K562 (cell line): ENCODE measurements at regions not wholly inside any gene's neighbourhood (a gene's known extent, or its start where the extent isn't known, plus 50 kb on each side); places are given as distances from the start of the nearest gene placed in this dataset.

ENCODE experiments used
- ATAC-seq: fragments of 200-7000 bp; cut with Tn5 transposase; 3 replicates; pipeline ENCODE4 v1.9.1; 2020; ENCODE audit warnings: moderate library complexity
- BruUV-seq: library from RNA; stranded (reverse); fragments of 400-500 nt; replicated peaks from 2 replicates; lab custom pipeline; 2021; lab: Mats Ljungman, UMichigan
- CTCF ChIA-PET: fragments of 300-600 bp; formaldehyde crosslinking; extraction: SDS; loops from one replicate; lab custom pipeline; 2021; ENCODE audit warnings: low intra/inter-chr PET ratio; lab: Yijun Ruan, JAX
- POLR2A ChIA-PET: fragments of 300-600, 350-650 bp; sonication (Branson Sonifier 250); formaldehyde crosslinking; extraction: SDS; loops from one replicate; lab custom pipeline; 2021; ENCODE audit warnings: antibody characterized with exemption, inconsistent platforms; lab: Yijun Ruan, JAX
- DNase-seq, 4 experiments: peaks; one replicate each; pipeline versions ENCODE4 v3.0.0 to v3.0.0-alpha.2; 2011 to 2018; ENCODE audit warnings: low spot score in 3 of 4, mixed read lengths in 3 of 4; ENCODE audit errors: extremely low read depth in 1 of 4
- FAIRE-seq: peaks from 2 replicates; lab custom pipeline; 2011; peaks lifted over from hg19 to GRCh38; lab: Jason Lieb, UNC
- H2AFZ ChIP-seq: 2 replicates; pipeline ENCODE4 v1.6.0; 2011; ENCODE audit warnings: low read depth, low read length, control low read depth, inconsistent platforms
- H3K27ac ChIP-seq: fragments of 200-600 bp; 3 replicates; pipeline ENCODE4 v1.8.0; 2011; ENCODE audit warnings: low read depth, mild to moderate bottlenecking, control low read depth, inconsistent platforms, low read length, moderate library complexity, mixed read lengths; ENCODE audit errors: extremely low read depth
- H3K27me3 ChIP-seq, 2 experiments: fragments of 300-600 bp in 1 of 2; 2 replicates in 1 of 2; 3 replicates in 1 of 2; pipeline versions ENCODE4 v1.6.0 to v1.8.0; 2011; ENCODE audit warnings: inconsistent platforms in 2 of 2, low read length in 2 of 2, mild to moderate bottlenecking in 1 of 2, mixed read lengths in 1 of 2, moderate library complexity in 1 of 2; ENCODE audit not compliant: control insufficient read depth in 2 of 2, insufficient read depth in 2 of 2
- H3K36me3 ChIP-seq: fragments of 300-600 bp; 3 replicates; pipeline ENCODE4 v1.8.0; 2011; ENCODE audit warnings: mild to moderate bottlenecking, low read length, inconsistent platforms; ENCODE audit not compliant: control insufficient read depth, insufficient read depth
- H3K4me1 ChIP-seq, 2 experiments: fragments of 200-600 bp in 1 of 2; replicated peaks in 1 of 2; 2 replicates in 1 of 2; 3 replicates in 1 of 2; pipeline versions ENCODE4 v1.5.1 to v1.8.0; 2011; ENCODE audit warnings: inconsistent platforms in 2 of 2, low read length in 2 of 2, mild to moderate bottlenecking in 1 of 2, mixed read lengths in 1 of 2, moderate library complexity in 1 of 2; ENCODE audit not compliant: control insufficient read depth in 2 of 2, insufficient read depth in 2 of 2
- H3K4me2 ChIP-seq: 2 replicates; pipeline ENCODE4 v1.6.1; 2011; ENCODE audit warnings: low read length, control low read depth, inconsistent platforms, mixed read lengths; ENCODE audit not compliant: insufficient read depth
- H3K4me3 ChIP-seq: fragments of 200-600 bp; sonication (generic), shearing (Covaris generic); 2 replicates; pipeline ENCODE4 v1.5.1; 2016; ENCODE audit warnings: control low read depth, inconsistent platforms
- H3K79me2 ChIP-seq: fragments of 200-600 bp; 3 replicates; pipeline ENCODE4 v1.8.0; 2011; ENCODE audit warnings: low read length, inconsistent platforms; ENCODE audit not compliant: control insufficient read depth, insufficient read depth
- H3K9ac ChIP-seq, 2 experiments: 2 replicates each; pipeline versions ENCODE4 v1.6.0 to v1.6.1; 2011; ENCODE audit warnings: low read depth in 2 of 2, low read length in 2 of 2, control low read depth in 1 of 2, inconsistent platforms in 1 of 2, mild to moderate bottlenecking in 1 of 2, mixed read lengths in 1 of 2; ENCODE audit not compliant: insufficient read depth in 1 of 2
- H3K9me1 ChIP-seq: one replicate; pipeline ENCODE4 v1.6.0; 2011; ENCODE audit warnings: inconsistent platforms, mild to moderate bottlenecking, low read length, moderate library complexity; ENCODE audit not compliant: control insufficient read depth, insufficient read depth
- H3K9me3 ChIP-seq: replicated peaks from 2 replicates; pipeline ENCODE4 v1.5.1; 2011; ENCODE audit warnings: low read depth, low read length, inconsistent platforms; ENCODE audit not compliant: control insufficient read depth, insufficient read depth
- H4K20me1 ChIP-seq: replicated peaks from 2 replicates; pipeline ENCODE4 v1.6.1; 2011; ENCODE audit warnings: low read length, inconsistent platforms, mixed read lengths; ENCODE audit not compliant: control insufficient read depth, insufficient read depth
- DNMT1 ChIP-seq: fragments of 450-650 bp; IDR thresholded peaks from 2 replicates; pipeline ENCODE4 v1.6.1; 2016; ENCODE audit warnings: antibody characterized with exemption, mild to moderate bottlenecking
- MEIS2 ChIP-seq: fragments of 450-650 bp; IDR thresholded peaks from 2 replicates; pipeline ENCODE4 v1.6.1; 2014; ENCODE audit warnings: mild to moderate bottlenecking; ENCODE audit not compliant: partially characterized antibody
- NCOA2 ChIP-seq, 2 experiments: fragments of 450-650 bp; IDR thresholded peaks; 2 replicates each; pipeline ENCODE4 v1.6.1; 2018; ENCODE audit warnings: mild to moderate bottlenecking in 2 of 2, moderate library complexity in 1 of 2; ENCODE audit not compliant: partially characterized antibody in 2 of 2
- TRIM28 ChIP-seq: fragments of 450-650 bp; IDR thresholded peaks from 2 replicates; pipeline ENCODE4 v1.6.1; 2017
- WGBS: fragments of 100-300 bp; shearing (Covaris generic); methylation state at CpG from one replicate; pipeline ENCODE4 v1.1.6; 2016; ENCODE audit warnings: low coverage, mixed read lengths; ENCODE audit not compliant: insufficient coverage; ENCODE audit errors: missing lambda C conversion rate; 5-methylcytosine and 5-hydroxymethylcytosine counted together
- in situ Hi-C: fragments of 300-500 bp; cut with MboI; formaldehyde crosslinking; loops from 4 replicates; pipeline ENCODE4 v1.15.0; 2018; ENCODE audit warnings: inconsistent platforms, mixed read lengths
- intact Hi-C: fragments of 100-400 bp; cut with micrococcal nuclease; formaldehyde crosslinking; loops from 2 replicates; pipeline ENCODE4 v1.14.2; 2022
- TF ChIP-seq, protein P1 (sequence below): fragments of 200-800 bp; sonication (Bioruptor generic); IDR thresholded peaks from 2 replicates; pipeline ENCODE4 v1.6.1; 2017; ENCODE audit warnings: missing genetic modification characterization, missing compliant biosample characterization
- TF ChIP-seq, protein P2 (sequence below): fragments of 450-650 bp; formaldehyde crosslinking; IDR thresholded peaks from 2 replicates; pipeline ENCODE4 v1.4.0; 2020; ENCODE audit warnings: mild to moderate bottlenecking, mixed read lengths
- TF ChIP-seq, protein P3 (sequence below), 2 experiments: IDR thresholded peaks; 2 replicates each; pipeline ENCODE4 v1.6.1; 2012; ENCODE audit warnings: improper control_type of control experiment in 2 of 2, low read depth in 2 of 2, low read length in 2 of 2, borderline replicate concordance in 1 of 2
- TF ChIP-seq, protein P4 (sequence below): fragments of 250-450 bp; sonication (Bioruptor Pico); IDR thresholded peaks from 2 replicates; pipeline ENCODE4 v1.8.0; 2021; ENCODE audit warnings: borderline replicate concordance, mild to moderate bottlenecking, moderate library complexity; ENCODE audit not compliant: poor library complexity, severe bottlenecking

DNA sequence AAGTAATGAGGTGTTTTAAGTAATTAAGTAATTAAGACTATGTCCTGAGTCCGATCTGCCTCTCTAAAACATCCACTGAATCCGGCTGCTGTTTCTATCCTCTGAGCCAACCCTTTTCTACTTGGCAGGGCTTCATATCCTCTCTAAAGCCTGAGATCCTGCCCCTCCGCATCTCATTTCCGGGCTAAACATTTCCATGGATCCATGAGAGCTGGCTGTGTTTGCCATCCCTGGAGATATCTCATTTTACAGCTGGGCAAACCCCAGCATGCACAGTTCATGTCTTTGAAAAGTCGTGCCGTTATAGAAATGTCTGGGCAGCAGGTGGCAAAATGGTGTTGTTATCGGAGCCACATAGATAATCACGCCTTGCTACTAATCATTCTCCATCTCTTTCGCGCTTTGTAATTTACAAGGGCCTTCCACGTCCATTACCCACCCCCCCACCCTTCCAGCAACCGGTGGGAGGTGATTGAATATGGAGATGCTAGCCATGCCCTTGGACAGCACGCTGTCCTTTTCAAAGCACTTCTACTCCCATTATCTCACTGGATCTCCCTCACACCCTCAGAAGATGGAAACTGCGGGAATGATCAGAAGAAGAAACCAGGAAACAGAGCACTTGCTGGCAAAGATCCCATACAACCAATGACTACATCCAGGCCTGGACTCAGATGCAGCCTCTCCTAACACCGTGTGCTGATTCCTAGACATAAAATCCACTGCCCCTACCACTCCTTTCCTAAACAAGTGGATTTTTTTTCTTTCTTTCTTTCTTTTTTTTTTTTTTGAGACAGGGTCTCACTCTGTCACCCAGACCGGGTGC, 1189.2 kb downstream of the TYW1 start:
- BruUV-seq: no TSS peak
- H3K4me1 ChIP-seq: no peaks in the 10 kb centered on the region
- 1% methylated on average over 14 of the region's 16 CpGs for WGBS
- H3K9me3 ChIP-seq: no peaks in the 10 kb centered on the region
- ChIA-PET CTCF (no interaction called here), POLR2A (no interaction called here)
- no peak overlapping the region for H3K9ac ChIP-seq
- no peak overlapping the region for H2AFZ ChIP-seq
- H3K27me3 ChIP-seq: peaks cover 0 to 13% of the 10 kb centered on the region in 2 experiments; a peak in 2 of 5 replicates
- H3K9me1 ChIP-seq: no peaks in the 10 kb centered on the region
- in situ Hi-C loops: no loop called here
- DNase-seq: no peak
- no peak for FAIRE-seq
- no peak overlapping the region for H3K4me3 ChIP-seq
- no peak overlapping the region for H3K4me2 ChIP-seq
- no peaks in the 10 kb centered on the region for H3K36me3 ChIP-seq
- no peak for ATAC-seq
- no peak overlapping the region for H3K27ac ChIP-seq
- H4K20me1 ChIP-seq: no peaks in the 10 kb centered on the region
- TF ChIP-seq, protein P1, sequence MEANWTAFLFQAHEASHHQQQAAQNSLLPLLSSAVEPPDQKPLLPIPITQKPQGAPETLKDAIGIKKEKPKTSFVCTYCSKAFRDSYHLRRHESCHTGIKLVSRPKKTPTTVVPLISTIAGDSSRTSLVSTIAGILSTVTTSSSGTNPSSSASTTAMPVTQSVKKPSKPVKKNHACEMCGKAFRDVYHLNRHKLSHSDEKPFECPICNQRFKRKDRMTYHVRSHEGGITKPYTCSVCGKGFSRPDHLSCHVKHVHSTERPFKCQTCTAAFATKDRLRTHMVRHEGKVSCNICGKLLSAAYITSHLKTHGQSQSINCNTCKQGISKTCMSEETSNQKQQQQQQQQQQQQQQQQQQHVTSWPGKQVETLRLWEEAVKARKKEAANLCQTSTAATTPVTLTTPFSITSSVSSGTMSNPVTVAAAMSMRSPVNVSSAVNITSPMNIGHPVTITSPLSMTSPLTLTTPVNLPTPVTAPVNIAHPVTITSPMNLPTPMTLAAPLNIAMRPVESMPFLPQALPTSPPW (CRISPR knock-in tag): no peak
- TF ChIP-seq, protein P2, sequence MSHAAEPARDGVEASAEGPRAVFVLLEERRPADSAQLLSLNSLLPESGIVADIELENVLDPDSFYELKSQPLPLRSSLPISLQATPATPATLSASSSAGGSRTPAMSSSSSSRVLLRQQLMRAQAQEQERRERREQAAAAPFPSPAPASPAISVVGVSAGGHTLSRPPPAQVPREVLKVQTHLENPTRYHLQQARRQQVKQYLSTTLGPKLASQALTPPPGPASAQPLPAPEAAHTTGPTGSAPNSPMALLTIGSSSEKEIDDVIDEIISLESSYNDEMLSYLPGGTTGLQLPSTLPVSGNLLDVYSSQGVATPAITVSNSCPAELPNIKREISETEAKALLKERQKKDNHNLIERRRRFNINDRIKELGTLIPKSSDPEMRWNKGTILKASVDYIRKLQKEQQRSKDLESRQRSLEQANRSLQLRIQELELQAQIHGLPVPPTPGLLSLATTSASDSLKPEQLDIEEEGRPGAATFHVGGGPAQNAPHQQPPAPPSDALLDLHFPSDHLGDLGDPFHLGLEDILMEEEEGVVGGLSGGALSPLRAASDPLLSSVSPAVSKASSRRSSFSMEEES (CRISPR knock-in tag): no peak
- TF ChIP-seq, protein P3, sequence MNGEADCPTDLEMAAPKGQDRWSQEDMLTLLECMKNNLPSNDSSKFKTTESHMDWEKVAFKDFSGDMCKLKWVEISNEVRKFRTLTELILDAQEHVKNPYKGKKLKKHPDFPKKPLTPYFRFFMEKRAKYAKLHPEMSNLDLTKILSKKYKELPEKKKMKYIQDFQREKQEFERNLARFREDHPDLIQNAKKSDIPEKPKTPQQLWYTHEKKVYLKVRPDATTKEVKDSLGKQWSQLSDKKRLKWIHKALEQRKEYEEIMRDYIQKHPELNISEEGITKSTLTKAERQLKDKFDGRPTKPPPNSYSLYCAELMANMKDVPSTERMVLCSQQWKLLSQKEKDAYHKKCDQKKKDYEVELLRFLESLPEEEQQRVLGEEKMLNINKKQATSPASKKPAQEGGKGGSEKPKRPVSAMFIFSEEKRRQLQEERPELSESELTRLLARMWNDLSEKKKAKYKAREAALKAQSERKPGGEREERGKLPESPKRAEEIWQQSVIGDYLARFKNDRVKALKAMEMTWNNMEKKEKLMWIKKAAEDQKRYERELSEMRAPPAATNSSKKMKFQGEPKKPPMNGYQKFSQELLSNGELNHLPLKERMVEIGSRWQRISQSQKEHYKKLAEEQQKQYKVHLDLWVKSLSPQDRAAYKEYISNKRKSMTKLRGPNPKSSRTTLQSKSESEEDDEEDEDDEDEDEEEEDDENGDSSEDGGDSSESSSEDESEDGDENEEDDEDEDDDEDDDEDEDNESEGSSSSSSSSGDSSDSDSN (IDR thresholded peaks at IDR 0.05; ENCODE audit: borderline replicate concordance in 1 of 2, low read depth in 2 of 2, low read length in 2 of 2): no peak
- TF ChIP-seq NCOA2 (IDR thresholded peaks at IDR 0.05; ENCODE audit: partially characterized antibody in 2 of 2) (no peak), TRIM28 (no peak), MEIS2 (no peak), DNMT1 (no peak)
- TF ChIP-seq, protein P4, sequence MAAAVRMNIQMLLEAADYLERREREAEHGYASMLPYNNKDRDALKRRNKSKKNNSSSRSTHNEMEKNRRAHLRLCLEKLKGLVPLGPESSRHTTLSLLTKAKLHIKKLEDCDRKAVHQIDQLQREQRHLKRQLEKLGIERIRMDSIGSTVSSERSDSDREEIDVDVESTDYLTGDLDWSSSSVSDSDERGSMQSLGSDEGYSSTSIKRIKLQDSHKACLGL (CRISPR knock-in tag): no peak
- H3K79me2 ChIP-seq: no peaks in the 10 kb centered on the region
- intact Hi-C loops: no loop called here
